ENCODE measurements at regions not wholly inside any gene's neighbourhood (a gene's known extent, or its start where the extent isn't known, plus 50 kb on each side); places are given as distances from the start of the nearest gene placed in this dataset.

DNA sequence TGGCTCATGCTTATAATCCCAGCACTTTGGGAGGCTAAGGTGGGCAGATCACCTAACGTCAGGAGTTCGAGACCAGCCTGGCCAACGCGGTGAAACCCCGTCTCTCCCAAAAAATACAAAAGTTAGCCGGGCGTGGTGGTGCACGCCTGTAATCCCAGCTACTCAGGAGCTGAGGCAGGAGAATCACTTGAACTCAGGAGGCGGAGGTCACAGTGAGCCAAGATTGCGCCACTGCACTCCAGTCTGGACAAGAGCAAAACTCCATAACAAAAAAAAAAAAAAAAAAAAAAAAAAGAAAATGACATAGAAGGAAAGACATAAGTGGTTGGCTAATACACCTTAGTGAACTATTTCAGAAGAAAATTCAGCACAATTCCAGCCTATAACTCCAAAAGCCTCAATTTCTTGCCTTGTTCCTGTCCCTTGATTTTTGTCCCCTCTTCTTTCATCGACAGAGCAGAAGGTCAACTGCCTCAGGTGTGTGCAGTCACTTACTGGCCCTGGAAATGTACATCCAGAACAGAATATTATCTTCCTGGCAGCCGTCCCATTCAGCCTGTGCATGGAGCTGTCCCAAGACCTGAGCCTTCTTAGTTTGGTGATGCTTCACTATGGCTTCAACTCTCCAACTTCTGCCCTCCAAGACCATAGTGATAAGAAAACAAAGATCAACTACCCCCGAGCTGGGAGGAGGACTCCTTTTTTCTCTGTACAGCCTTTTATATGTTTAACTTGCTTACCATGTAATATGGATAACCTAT, 117.6 kb downstream of the LY86 start (continued):
- TF ChIP-seq, protein P1, sequence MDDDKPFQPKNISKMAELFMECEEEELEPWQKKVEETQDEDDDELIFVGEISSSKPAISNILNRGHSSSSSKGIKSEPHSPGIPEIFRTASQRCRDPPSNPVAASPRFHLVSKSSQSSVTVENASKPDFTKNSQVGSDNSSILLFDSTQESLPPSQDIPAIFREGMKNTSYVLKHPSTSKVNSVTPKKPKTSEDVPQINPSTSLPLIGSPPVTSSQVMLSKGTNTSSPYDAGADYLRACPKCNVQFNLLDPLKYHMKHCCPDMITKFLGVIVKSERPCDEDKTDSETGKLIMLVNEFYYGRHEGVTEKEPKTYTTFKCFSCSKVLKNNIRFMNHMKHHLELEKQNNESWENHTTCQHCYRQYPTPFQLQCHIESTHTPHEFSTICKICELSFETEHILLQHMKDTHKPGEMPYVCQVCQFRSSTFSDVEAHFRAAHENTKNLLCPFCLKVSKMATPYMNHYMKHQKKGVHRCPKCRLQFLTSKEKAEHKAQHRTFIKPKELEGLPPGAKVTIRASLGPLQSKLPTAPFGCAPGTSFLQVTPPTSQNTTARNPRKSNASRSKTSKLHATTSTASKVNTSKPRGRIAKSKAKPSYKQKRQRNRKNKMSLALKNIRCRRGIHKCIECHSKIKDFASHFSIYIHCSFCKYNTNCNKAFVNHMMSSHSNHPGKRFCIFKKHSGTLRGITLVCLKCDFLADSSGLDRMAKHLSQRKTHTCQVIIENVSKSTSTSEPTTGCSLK (tag by site-specific recombination; IDR thresholded peaks at IDR 0.05) = no peak
- TF ChIP-seq ZNF623 (tag by site-specific recombination; IDR thresholded peaks at IDR 0.05) (no peak), ZNF585B (tag by site-specific recombination; IDR thresholded peaks at IDR 0.05) (no peak), ZNF350 (tag by site-specific recombination; IDR thresholded peaks at IDR 0.05) (no peak), ZBTB20 (tag by site-specific recombination; IDR thresholded peaks at IDR 0.05) (no peak), ZNF560 (tag by site-specific recombination; IDR thresholded peaks at IDR 0.05; ENCODE audit: borderline replicate concordance) (no peak)

DNA sequence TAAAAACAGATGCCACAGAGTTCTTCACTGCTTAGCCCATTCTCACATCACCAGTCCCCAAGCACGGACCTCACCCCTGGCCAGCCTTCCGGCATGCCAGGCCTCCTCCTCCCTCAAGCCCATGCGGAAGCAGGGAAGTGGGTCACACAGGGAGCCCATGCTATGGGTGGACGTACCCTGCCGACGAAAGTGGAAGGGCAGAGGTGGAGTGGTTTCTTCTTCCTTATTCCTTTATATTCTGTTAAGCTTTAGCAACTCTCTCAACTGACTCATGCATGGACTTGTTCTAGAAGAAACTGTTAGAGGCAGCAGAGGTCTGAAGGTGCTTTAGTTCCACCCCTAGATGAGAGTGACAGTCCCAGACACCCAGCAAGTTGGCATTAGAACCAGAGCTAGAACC, 118.6 kb downstream of the LY86 start:
- Histone ChIP-seq H3K4me1 (ENCODE audit: control insufficient read depth, insufficient read depth, low read length) (no peaks in the 10 kb centered on the region), H3K27ac (ENCODE audit: extremely low read depth, low read depth, low read length) (no peak overlapping the region), H3K9me3 (ENCODE audit: control insufficient read depth, insufficient read depth, low read depth, low read length) (no peaks in the 10 kb centered on the region), H3K4me3 (ENCODE audit: low read depth, low read length) (no peak overlapping the region), H3K36me3 (ENCODE audit: control insufficient read depth in 2 of 2, insufficient read depth in 1 of 2, low read length in 2 of 2) (no peaks in the 10 kb centered on the region)
- TF ChIP-seq KLF1 (tag by site-specific recombination; IDR thresholded peaks at IDR 0.05) (no peak), ZSCAN30 (tag by site-specific recombination; IDR thresholded peaks at IDR 0.05) (no peak), SCRT2 (tag by site-specific recombination; IDR thresholded peaks at IDR 0.05) (no peak), ZNF404 (tag by site-specific recombination; IDR thresholded peaks at IDR 0.05) (no peak), ZNF157 (tag by site-specific recombination; IDR thresholded peaks at IDR 0.05) (no peak), ZNF248 (tag by site-specific recombination; IDR thresholded peaks at IDR 0.05) (no peak), MYNN (tag by site-specific recombination; IDR thresholded peaks at IDR 0.05; ENCODE audit: borderline replicate concordance) (no peak), ZNF23 (tag by site-specific recombination; IDR thresholded peaks at IDR 0.05; ENCODE audit: borderline replicate concordance) (no peak)
- TF ChIP-seq, protein P2, sequence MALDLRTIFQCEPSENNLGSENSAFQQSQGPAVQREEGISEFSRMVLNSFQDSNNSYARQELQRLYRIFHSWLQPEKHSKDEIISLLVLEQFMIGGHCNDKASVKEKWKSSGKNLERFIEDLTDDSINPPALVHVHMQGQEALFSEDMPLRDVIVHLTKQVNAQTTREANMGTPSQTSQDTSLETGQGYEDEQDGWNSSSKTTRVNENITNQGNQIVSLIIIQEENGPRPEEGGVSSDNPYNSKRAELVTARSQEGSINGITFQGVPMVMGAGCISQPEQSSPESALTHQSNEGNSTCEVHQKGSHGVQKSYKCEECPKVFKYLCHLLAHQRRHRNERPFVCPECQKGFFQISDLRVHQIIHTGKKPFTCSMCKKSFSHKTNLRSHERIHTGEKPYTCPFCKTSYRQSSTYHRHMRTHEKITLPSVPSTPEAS (tag by site-specific recombination; IDR thresholded peaks at IDR 0.05) = no peak
- TF ChIP-seq, protein P3, sequence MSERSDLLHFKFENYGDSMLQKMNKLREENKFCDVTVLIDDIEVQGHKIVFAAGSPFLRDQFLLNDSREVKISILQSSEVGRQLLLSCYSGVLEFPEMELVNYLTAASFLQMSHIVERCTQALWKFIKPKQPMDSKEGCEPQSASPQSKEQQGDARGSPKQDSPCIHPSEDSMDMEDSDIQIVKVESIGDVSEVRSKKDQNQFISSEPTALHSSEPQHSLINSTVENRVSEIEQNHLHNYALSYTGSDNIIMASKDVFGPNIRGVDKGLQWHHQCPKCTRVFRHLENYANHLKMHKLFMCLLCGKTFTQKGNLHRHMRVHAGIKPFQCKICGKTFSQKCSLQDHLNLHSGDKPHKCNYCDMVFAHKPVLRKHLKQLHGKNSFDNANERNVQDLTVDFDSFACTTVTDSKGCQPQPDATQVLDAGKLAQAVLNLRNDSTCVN (tag by site-specific recombination; optimal IDR thresholded peaks at IDR 0.05) = no peak
- TF ChIP-seq, protein P4, sequence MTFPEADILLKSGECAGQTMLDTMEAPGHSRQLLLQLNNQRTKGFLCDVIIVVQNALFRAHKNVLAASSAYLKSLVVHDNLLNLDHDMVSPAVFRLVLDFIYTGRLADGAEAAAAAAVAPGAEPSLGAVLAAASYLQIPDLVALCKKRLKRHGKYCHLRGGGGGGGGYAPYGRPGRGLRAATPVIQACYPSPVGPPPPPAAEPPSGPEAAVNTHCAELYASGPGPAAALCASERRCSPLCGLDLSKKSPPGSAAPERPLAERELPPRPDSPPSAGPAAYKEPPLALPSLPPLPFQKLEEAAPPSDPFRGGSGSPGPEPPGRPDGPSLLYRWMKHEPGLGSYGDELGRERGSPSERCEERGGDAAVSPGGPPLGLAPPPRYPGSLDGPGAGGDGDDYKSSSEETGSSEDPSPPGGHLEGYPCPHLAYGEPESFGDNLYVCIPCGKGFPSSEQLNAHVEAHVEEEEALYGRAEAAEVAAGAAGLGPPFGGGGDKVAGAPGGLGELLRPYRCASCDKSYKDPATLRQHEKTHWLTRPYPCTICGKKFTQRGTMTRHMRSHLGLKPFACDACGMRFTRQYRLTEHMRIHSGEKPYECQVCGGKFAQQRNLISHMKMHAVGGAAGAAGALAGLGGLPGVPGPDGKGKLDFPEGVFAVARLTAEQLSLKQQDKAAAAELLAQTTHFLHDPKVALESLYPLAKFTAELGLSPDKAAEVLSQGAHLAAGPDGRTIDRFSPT (tag by site-specific recombination; IDR thresholded peaks at IDR 0.05) = no peak
- CTCF ChIA-PET = interaction anchor here (1.1 to 1.6 kb wide), 2 partner anchors 11 to 12 kb away, joined by 3 to 9 read pairs; no protein-coding TSS in a partner anchor
- POLR2A ChIA-PET = no interaction called here

Measured in HEK293 (cell line).